HCT116 (cell line): ENCODE measurements at regions not wholly inside any gene's neighbourhood (a gene's known extent, or its start where the extent isn't known, plus 50 kb on each side); places are given as distances from the start of the nearest gene placed in this dataset.

Source experiments
- ATAC-seq: fragments of 200-7000 bp; cut with Tn5 transposase; 2 replicates; pipeline ENCODE4 v1.9.1; 2020; ENCODE audit warnings: mild to moderate bottlenecking, moderate library complexity
- BruUV-seq: library from RNA; stranded (reverse); fragments of 400-500 nt; replicated peaks from 2 replicates; lab custom pipeline; 2021; lab: Mats Ljungman, UMichigan
- CTCF ChIA-PET: fragments of 300-600 bp; sonication (Branson Sonifier 250); formaldehyde crosslinking; loops from one replicate; lab custom pipeline; 2021; ENCODE audit warnings: antibody characterized with exemption; lab: Charles Lee
- POLR2A ChIA-PET: fragments of 300-600, 350-600 bp; sonication (Branson Sonifier 250); formaldehyde crosslinking; loops from one replicate; lab custom pipeline; 2021; ENCODE audit warnings: antibody characterized with exemption; lab: Charles Lee
- RAD21 ChIA-PET, 2 experiments: fragments of 300-600 bp; sonication (Branson Sonifier 250); formaldehyde crosslinking; loops; one replicate each; lab custom pipeline; 2023; ENCODE audit warnings: low total read pairs in 2 of 2; ENCODE audit not compliant: uncharacterized antibody in 2 of 2, unreplicated experiment in 2 of 2, low non-redundant PET in 1 of 2; lab: Charles Lee
- DNase-seq: peaks from one replicate; pipeline ENCODE4 v3.0.0-alpha.2; 2010; ENCODE audit warnings: low read depth, low spot score
- H2AFZ ChIP-seq: fragments of 200-600 bp; shearing (Covaris generic), sonication (generic); 2 replicates; pipeline ENCODE4 v1.6.1; 2017; ENCODE audit warnings: low read depth, mixed run types, mixed read lengths, antibody characterized with exemption, low read length; ENCODE audit not compliant: poor library complexity, severe bottlenecking
- H3K27ac ChIP-seq: 2 replicates; pipeline ENCODE4 v1.5.1; 2012; ENCODE audit warnings: low read depth, low read length
- H3K27me3 ChIP-seq: fragments of 200-600 bp; sonication (generic); 2 replicates; pipeline ENCODE4 v1.6.1; 2016; ENCODE audit warnings: mixed run types, low read length, mixed read lengths; ENCODE audit not compliant: insufficient read depth
- H3K36me3 ChIP-seq, 2 experiments: fragments of 200-500 bp in 1 of 2; fragments of 200-600 bp in 1 of 2; sonication (Bioruptor generic) in 1 of 2; sonication (generic) in 1 of 2; 2 replicates each; pipeline versions ENCODE4 v1.5.1 to v1.6.1; 2014 to 2016; ENCODE audit warnings: low read length in 2 of 2, inconsistent platforms in 1 of 2, mixed read lengths in 1 of 2, mixed run types in 1 of 2; ENCODE audit not compliant: insufficient read depth in 2 of 2, control insufficient read depth in 1 of 2
- H3K4me1 ChIP-seq, 2 experiments: fragments of 200-600 bp in 1 of 2; sonication (generic) in 1 of 2; 2 replicates each; pipeline versions ENCODE4 v1.5.1 to v1.6.1; 2012 to 2017; ENCODE audit warnings: low read length in 2 of 2, inconsistent platforms in 1 of 2, mild to moderate bottlenecking in 1 of 2, mixed read lengths in 1 of 2, mixed run types in 1 of 2, moderate library complexity in 1 of 2; ENCODE audit not compliant: insufficient read depth in 2 of 2, control insufficient read depth in 1 of 2
- H3K4me2 ChIP-seq: fragments of 200-600 bp; sonication (generic); 2 replicates; pipeline ENCODE4 v1.6.1; 2017; ENCODE audit warnings: mixed run types, low read length, mixed read lengths
- H3K4me3 ChIP-seq, 2 experiments: fragments of 200-600 bp in 1 of 2; sonication (generic) in 1 of 2; replicated peaks in 1 of 2; 2 replicates each; pipeline ENCODE4 v1.5.1; 2011 to 2016; ENCODE audit warnings: low read length in 2 of 2, control low read depth in 1 of 2, low read depth in 1 of 2, mild to moderate bottlenecking in 1 of 2, mixed read lengths in 1 of 2, mixed run types in 1 of 2
- H3K79me2 ChIP-seq: fragments of 200-600 bp; sonication (generic); 2 replicates; pipeline ENCODE4 v1.6.1; 2017; ENCODE audit warnings: mild to moderate bottlenecking, mixed run types, low read length, moderate library complexity, mixed read lengths; ENCODE audit not compliant: insufficient read depth
- H3K9ac ChIP-seq: fragments of 200-600 bp; sonication (generic); 2 replicates; pipeline ENCODE4 v1.6.1; 2016; ENCODE audit warnings: low read length, mixed read lengths
- H3K9me2 ChIP-seq: fragments of 200-600 bp; sonication (generic), shearing (Covaris generic); 2 replicates; pipeline ENCODE4 v1.6.1; 2017; ENCODE audit warnings: mixed run types, mild to moderate bottlenecking, moderate library complexity; ENCODE audit not compliant: insufficient read depth
- H3K9me3 ChIP-seq, 2 experiments: fragments of 200-500 bp in 1 of 2; fragments of 200-600 bp in 1 of 2; sonication (Bioruptor generic) in 1 of 2; sonication (generic) in 1 of 2; 2 replicates each; pipeline ENCODE4 v1.6.1; 2014 to 2017; ENCODE audit warnings: low read length in 2 of 2, mixed read lengths in 2 of 2, inconsistent platforms in 1 of 2, low read depth in 1 of 2, mild to moderate bottlenecking in 1 of 2, mixed run types in 1 of 2, moderate library complexity in 1 of 2; ENCODE audit not compliant: control insufficient read depth in 1 of 2, insufficient read depth in 1 of 2
- H4K20me1 ChIP-seq: fragments of 200-600 bp; sonication (generic), shearing (Covaris generic); 2 replicates; pipeline ENCODE4 v1.6.1; 2017; ENCODE audit warnings: mixed run types, mild to moderate bottlenecking, moderate library complexity; ENCODE audit not compliant: insufficient read depth
- CBX3 ChIP-seq: IDR thresholded peaks from 2 replicates; pipeline ENCODE4 v1.6.1; 2012; ENCODE audit warnings: low read depth
- POLR2A ChIP-seq: IDR thresholded peaks from 2 replicates; pipeline ENCODE4 v1.7.0; 2011; ENCODE audit warnings: borderline replicate concordance; ENCODE audit not compliant: insufficient read depth, insufficient read length; ENCODE audit errors: extremely low read depth
- SP1 ChIP-seq: IDR thresholded peaks from 2 replicates; pipeline ENCODE4 v1.6.1; 2012; ENCODE audit warnings: low read depth
- TCF7L2 ChIP-seq: IDR thresholded peaks from 2 replicates; pipeline ENCODE4 v1.7.0; 2011; ENCODE audit warnings: borderline replicate concordance, inconsistent platforms; ENCODE audit not compliant: insufficient read depth, insufficient read length; ENCODE audit errors: extremely low read depth
- intact Hi-C: fragments of 100-400 bp; cut with micrococcal nuclease; formaldehyde crosslinking; loops from 2 replicates; pipeline ENCODE4 v1.10.0; 2022
- TF ChIP-seq, protein P1 (sequence below), 3 experiments: fragments of 200-600 bp in 1 of 3; sonication (generic) in 1 of 3; IDR thresholded peaks in 2 of 3; conservative IDR thresholded peaks in 1 of 3; 2 replicates each; pipeline ENCODE4 v1.5.1; 2012 to 2017; ENCODE audit warnings: low read depth in 2 of 3, low read length in 2 of 3, antibody characterized with exemption in 1 of 3, borderline replicate concordance in 1 of 3, control low read depth in 1 of 3, mild to moderate bottlenecking in 1 of 3, mixed read lengths in 1 of 3, mixed run types in 1 of 3, moderate library complexity in 1 of 3; ENCODE audit not compliant: insufficient read depth in 1 of 3
- TF ChIP-seq, protein P2 (sequence below): IDR thresholded peaks from 2 replicates; pipeline ENCODE4 v1.6.1; 2011; ENCODE audit warnings: mild to moderate bottlenecking, low read length, moderate library complexity; ENCODE audit not compliant: insufficient replicate concordance; ENCODE audit errors: extremely low read depth

DNA sequence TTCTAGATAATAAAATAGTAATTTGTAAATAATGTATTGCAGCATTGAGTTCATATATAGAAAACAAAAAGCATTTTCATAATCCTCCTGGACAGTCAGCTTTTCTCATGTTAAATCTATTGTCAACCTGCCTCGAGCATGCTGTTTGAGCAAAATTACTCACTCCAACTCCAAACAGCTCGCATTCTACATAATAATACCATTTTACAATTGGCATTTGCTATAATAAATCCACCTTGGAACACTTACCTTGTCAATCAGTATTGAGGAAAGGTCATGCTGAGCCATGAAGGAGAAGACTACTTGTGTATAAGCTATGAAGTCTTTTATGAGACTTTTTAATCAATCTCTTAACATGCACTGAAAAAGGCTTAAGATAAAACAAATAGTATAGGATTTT, 682.6 kb downstream of the CBLN4 start:
- Histone ChIP-seq H3K27me3 (no peaks in the 10 kb centered on the region), H3K4me2 (no peak overlapping the region)
- intact Hi-C loops, result no loop called here
- BruUV-seq, result no TSS peak
- TF ChIP-seq TCF7L2, result no peak
- TF ChIP-seq, protein P1, sequence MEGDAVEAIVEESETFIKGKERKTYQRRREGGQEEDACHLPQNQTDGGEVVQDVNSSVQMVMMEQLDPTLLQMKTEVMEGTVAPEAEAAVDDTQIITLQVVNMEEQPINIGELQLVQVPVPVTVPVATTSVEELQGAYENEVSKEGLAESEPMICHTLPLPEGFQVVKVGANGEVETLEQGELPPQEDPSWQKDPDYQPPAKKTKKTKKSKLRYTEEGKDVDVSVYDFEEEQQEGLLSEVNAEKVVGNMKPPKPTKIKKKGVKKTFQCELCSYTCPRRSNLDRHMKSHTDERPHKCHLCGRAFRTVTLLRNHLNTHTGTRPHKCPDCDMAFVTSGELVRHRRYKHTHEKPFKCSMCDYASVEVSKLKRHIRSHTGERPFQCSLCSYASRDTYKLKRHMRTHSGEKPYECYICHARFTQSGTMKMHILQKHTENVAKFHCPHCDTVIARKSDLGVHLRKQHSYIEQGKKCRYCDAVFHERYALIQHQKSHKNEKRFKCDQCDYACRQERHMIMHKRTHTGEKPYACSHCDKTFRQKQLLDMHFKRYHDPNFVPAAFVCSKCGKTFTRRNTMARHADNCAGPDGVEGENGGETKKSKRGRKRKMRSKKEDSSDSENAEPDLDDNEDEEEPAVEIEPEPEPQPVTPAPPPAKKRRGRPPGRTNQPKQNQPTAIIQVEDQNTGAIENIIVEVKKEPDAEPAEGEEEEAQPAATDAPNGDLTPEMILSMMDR (IDR thresholded peaks at IDR 0.05 in 2 of 3, conservative IDR thresholded peaks at IDR 0.05 in 1 of 3; ENCODE audit: borderline replicate concordance in 1 of 3, insufficient read depth in 1 of 3, low read depth in 2 of 3, low read length in 2 of 3), result no peak
- no peak for TF ChIP-seq CBX3
- TF ChIP-seq SP1, result no peak
- no peak for TF ChIP-seq POLR2A
- TF ChIP-seq, protein P2, sequence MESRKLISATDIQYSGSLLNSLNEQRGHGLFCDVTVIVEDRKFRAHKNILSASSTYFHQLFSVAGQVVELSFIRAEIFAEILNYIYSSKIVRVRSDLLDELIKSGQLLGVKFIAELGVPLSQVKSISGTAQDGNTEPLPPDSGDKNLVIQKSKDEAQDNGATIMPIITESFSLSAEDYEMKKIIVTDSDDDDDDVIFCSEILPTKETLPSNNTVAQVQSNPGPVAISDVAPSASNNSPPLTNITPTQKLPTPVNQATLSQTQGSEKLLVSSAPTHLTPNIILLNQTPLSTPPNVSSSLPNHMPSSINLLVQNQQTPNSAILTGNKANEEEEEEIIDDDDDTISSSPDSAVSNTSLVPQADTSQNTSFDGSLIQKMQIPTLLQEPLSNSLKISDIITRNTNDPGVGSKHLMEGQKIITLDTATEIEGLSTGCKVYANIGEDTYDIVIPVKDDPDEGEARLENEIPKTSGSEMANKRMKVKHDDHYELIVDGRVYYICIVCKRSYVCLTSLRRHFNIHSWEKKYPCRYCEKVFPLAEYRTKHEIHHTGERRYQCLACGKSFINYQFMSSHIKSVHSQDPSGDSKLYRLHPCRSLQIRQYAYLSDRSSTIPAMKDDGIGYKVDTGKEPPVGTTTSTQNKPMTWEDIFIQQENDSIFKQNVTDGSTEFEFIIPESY, result no peak
- TF ChIP-seq, all 23 proteins: peak for 0
- Histone ChIP-seq H2AFZ (no peak overlapping the region), H3K4me3 (no peak overlapping the region), H3K4me1 (no peaks in the 10 kb centered on the region), H3K27ac (no peak overlapping the region), H3K9me2 (no peaks in the 10 kb centered on the region), H4K20me1 (no peaks in the 10 kb centered on the region), H3K79me2 (no peaks in the 10 kb centered on the region), H3K9me3 (peaks cover 14 to 24% of the 10 kb centered on the region in 2 experiments; a peak in 2 of 4 replicates), H3K36me3 (no peaks in the 10 kb centered on the region), H3K9ac (no peak overlapping the region)
- DNase-seq (no peak), ATAC-seq (no peak)
- ChIA-PET CTCF (no interaction called here), POLR2A (no interaction called here), RAD21 (no interaction called here)
